Trophoblast cell (in vitro differentiated cells and primary cell): ENCODE measurements at regions not wholly inside any gene's neighbourhood (a gene's known extent, or its start where the extent isn't known, plus 50 kb on each side); places are given as distances from the start of the nearest gene placed in this dataset.

Experiments
- DNase-seq, 2 donors: peaks; one replicate each; pipeline ENCODE4 v3.0.0-alpha.2; 2016
- H2AFZ ChIP-seq: 2 replicates; pipeline ENCODE4 v1.6.1; 2013; ENCODE audit warnings: low read length, moderate library complexity, mild to moderate bottlenecking; ENCODE audit not compliant: insufficient read depth, poor library complexity
- H2AK5ac ChIP-seq: 2 replicates; pipeline ENCODE4 v1.6.1; 2013; ENCODE audit warnings: mild to moderate bottlenecking, low read length
- H2BK120ac ChIP-seq: 2 replicates; pipeline ENCODE4 v1.6.1; 2013; ENCODE audit warnings: low read length, mild to moderate bottlenecking, moderate library complexity; ENCODE audit not compliant: insufficient read depth, poor library complexity
- H2BK12ac ChIP-seq: 2 replicates; pipeline ENCODE4 v1.6.1; 2013; ENCODE audit warnings: mild to moderate bottlenecking, low read length, moderate library complexity
- H2BK5ac ChIP-seq: 2 replicates; pipeline ENCODE4 v1.6.1; 2013; ENCODE audit warnings: low read length, low read depth, moderate library complexity, mild to moderate bottlenecking; ENCODE audit not compliant: poor library complexity
- H3K14ac ChIP-seq: 2 replicates; pipeline ENCODE4 v1.6.1; 2013; ENCODE audit warnings: mild to moderate bottlenecking, low read length
- H3K18ac ChIP-seq: 2 replicates; pipeline ENCODE4 v1.6.1; 2013; ENCODE audit warnings: mild to moderate bottlenecking, low read length
- H3K23ac ChIP-seq: 2 replicates; pipeline ENCODE4 v1.6.1; 2013; ENCODE audit warnings: low read length
- H3K27ac ChIP-seq: 2 replicates; pipeline ENCODE4 v1.5.1; 2013; ENCODE audit warnings: low read depth, mild to moderate bottlenecking, inconsistent platforms, low read length, moderate library complexity
- H3K27me3 ChIP-seq: 2 replicates; pipeline ENCODE4 v1.6.1; 2013; ENCODE audit warnings: inconsistent platforms, mild to moderate bottlenecking, low read length, moderate library complexity; ENCODE audit not compliant: insufficient read depth
- H3K36me3 ChIP-seq, 2 experiments: 1 replicate in 1 of 2; 2 replicates in 1 of 2; pipeline ENCODE4 v1.6.1; 2013; ENCODE audit warnings: low read length in 2 of 2, mild to moderate bottlenecking in 2 of 2, moderate library complexity in 1 of 2; ENCODE audit not compliant: insufficient read depth in 2 of 2, control insufficient read depth in 1 of 2
- H3K4ac ChIP-seq: 2 replicates; pipeline ENCODE4 v1.6.1; 2013; ENCODE audit warnings: low read depth, mild to moderate bottlenecking, low read length, moderate library complexity
- H3K4me1 ChIP-seq, 2 experiments: 1 replicate in 1 of 2; 2 replicates in 1 of 2; pipeline ENCODE4 v1.6.1; 2013; ENCODE audit warnings: low read length in 2 of 2, mild to moderate bottlenecking in 2 of 2, moderate library complexity in 1 of 2; ENCODE audit not compliant: insufficient read depth in 2 of 2, control insufficient read depth in 1 of 2
- H3K4me2 ChIP-seq: 2 replicates; pipeline ENCODE4 v1.6.1; 2013; ENCODE audit warnings: inconsistent platforms, mild to moderate bottlenecking, low read length, moderate library complexity
- H3K4me3 ChIP-seq: 2 replicates; pipeline ENCODE4 v1.5.1; 2013; ENCODE audit warnings: mild to moderate bottlenecking, low read depth, low read length, inconsistent platforms
- H3K79me1 ChIP-seq: one replicate; pipeline ENCODE4 v1.6.1; 2013; ENCODE audit warnings: low read length
- H3K79me2 ChIP-seq: 2 replicates; pipeline ENCODE4 v1.6.1; 2013; ENCODE audit warnings: low read length, mild to moderate bottlenecking; ENCODE audit not compliant: control insufficient read depth, insufficient read depth, poor library complexity
- H3K9ac ChIP-seq: 2 replicates; pipeline ENCODE4 v1.6.1; 2013; ENCODE audit warnings: mild to moderate bottlenecking, low read length
- H3K9me3 ChIP-seq: 2 replicates; pipeline ENCODE4 v1.6.1; 2013; ENCODE audit warnings: low read depth, mild to moderate bottlenecking, control low read depth, inconsistent platforms, low read length; ENCODE audit not compliant: insufficient read depth
- H4K12ac ChIP-seq: 2 replicates; pipeline ENCODE4 v1.6.1; 2013; ENCODE audit warnings: low read depth, mild to moderate bottlenecking, low read length, moderate library complexity
- H4K8ac ChIP-seq: 2 replicates; pipeline ENCODE4 v1.6.1; 2013; ENCODE audit warnings: low read depth, mild to moderate bottlenecking, low read length, moderate library complexity
- H4K91ac ChIP-seq: one replicate; pipeline ENCODE4 v1.6.1; 2013; ENCODE audit warnings: low read depth, mild to moderate bottlenecking, low read length, moderate library complexity
- WGBS: extraction: QIAGEN DNeasy Blood & Tissue Kit; methylation state at CpG from one replicate; pipeline ENCODE4 v1.1.7; 2013; ENCODE audit warnings: missing lambda C conversion rate; ENCODE audit not compliant: insufficient read length, insufficient coverage; ENCODE audit errors: extremely low coverage; 5-methylcytosine and 5-hydroxymethylcytosine counted together

- H3K4me3 ChIP-seq = no peak overlapping the region
- H2BK120ac ChIP-seq = no peak overlapping the region
- H3K4ac ChIP-seq = no peak overlapping the region
- WGBS = no CpG with 5 or more reads among the region's 5 CpGs
- no peak overlapping the region for H3K18ac ChIP-seq
- H2BK12ac ChIP-seq = no peak overlapping the region
- no peak overlapping the region for H3K14ac ChIP-seq
- no peaks in the 10 kb centered on the region for H3K79me1 ChIP-seq
- no peak overlapping the region for H4K8ac ChIP-seq
- no peak overlapping the region for H2AFZ ChIP-seq
- no peak overlapping the region for H4K91ac ChIP-seq
- no peaks in the 10 kb centered on the region for H3K9me3 ChIP-seq
- no peak overlapping the region for H3K27ac ChIP-seq
- no peak for DNase-seq
- no peak overlapping the region for H4K12ac ChIP-seq
- H3K79me2 ChIP-seq = no peaks in the 10 kb centered on the region
- no peak overlapping the region for H3K23ac ChIP-seq
- no peaks in the 10 kb centered on the region for H3K36me3 ChIP-seq
- no peaks in the 10 kb centered on the region for H3K4me1 ChIP-seq
- H2BK5ac ChIP-seq = no peak overlapping the region
- H2AK5ac ChIP-seq = no peak overlapping the region
- H3K4me2 ChIP-seq = no peak overlapping the region
- H3K27me3 ChIP-seq = no peaks in the 10 kb centered on the region
- no peak overlapping the region for H3K9ac ChIP-seq
These were observed 118.8 kb upstream of the CDH19 start for GRCh38 chr18:66722671-66723070.

GRCh38 chr18:66708646-66709045, 104.8 kb upstream of the CDH19 start:
- Histone ChIP-seq H2AFZ (no peak overlapping the region), H3K79me2 (no peaks in the 10 kb centered on the region), H3K4ac (no peak overlapping the region), H3K23ac (no peak overlapping the region), H3K36me3 (no peaks in the 10 kb centered on the region), H3K79me1 (no peaks in the 10 kb centered on the region), H3K9ac (no peak overlapping the region), H2BK120ac (no peak overlapping the region), H3K18ac (no peak overlapping the region), H4K91ac (no peak overlapping the region), H3K9me3 (no peaks in the 10 kb centered on the region), H3K4me2 (no peak overlapping the region), H3K4me1 (no peaks in the 10 kb centered on the region), H3K27ac (no peak overlapping the region), H4K8ac (no peak overlapping the region), H2BK5ac (no peak overlapping the region), H2AK5ac (no peak overlapping the region), H3K4me3 (no peak overlapping the region), H4K12ac (no peak overlapping the region), H2BK12ac (no peak overlapping the region), H3K27me3 (no peaks in the 10 kb centered on the region), H3K14ac (no peak overlapping the region)
- WGBS = no CpG with 5 or more reads among the region's 1 CpG
- no peak for DNase-seq

- H3K27me3 ChIP-seq = no peaks in the 10 kb centered on the region
- H3K36me3 ChIP-seq = no peaks in the 10 kb centered on the region
- H3K23ac ChIP-seq = no peak overlapping the region
- H4K8ac ChIP-seq = no peak overlapping the region
- H3K9me3 ChIP-seq = no peaks in the 10 kb centered on the region
- H2BK120ac ChIP-seq = no peak overlapping the region
- H3K27ac ChIP-seq = no peak overlapping the region
- no peak overlapping the region for H4K12ac ChIP-seq
- H3K79me1 ChIP-seq = no peaks in the 10 kb centered on the region
- no peak overlapping the region for H3K4me3 ChIP-seq
- no peaks in the 10 kb centered on the region for H3K4me1 ChIP-seq
- H2BK5ac ChIP-seq = no peak overlapping the region
- WGBS = no CpG with 5 or more reads among the region's 5 CpGs
- no peak overlapping the region for H3K4ac ChIP-seq
- no peak overlapping the region for H3K14ac ChIP-seq
- no peak for DNase-seq
- no peak overlapping the region for H2BK12ac ChIP-seq
- H3K18ac ChIP-seq = no peak overlapping the region
- H3K79me2 ChIP-seq = no peaks in the 10 kb centered on the region
- H4K91ac ChIP-seq = no peak overlapping the region
- no peak overlapping the region for H3K4me2 ChIP-seq
- no peak overlapping the region for H3K9ac ChIP-seq
- H2AK5ac ChIP-seq = no peak overlapping the region
- H2AFZ ChIP-seq = no peak overlapping the region
These were observed 103.6 kb upstream of the CDH19 start for GRCh38 chr18:66707473-66707872.

DNA sequence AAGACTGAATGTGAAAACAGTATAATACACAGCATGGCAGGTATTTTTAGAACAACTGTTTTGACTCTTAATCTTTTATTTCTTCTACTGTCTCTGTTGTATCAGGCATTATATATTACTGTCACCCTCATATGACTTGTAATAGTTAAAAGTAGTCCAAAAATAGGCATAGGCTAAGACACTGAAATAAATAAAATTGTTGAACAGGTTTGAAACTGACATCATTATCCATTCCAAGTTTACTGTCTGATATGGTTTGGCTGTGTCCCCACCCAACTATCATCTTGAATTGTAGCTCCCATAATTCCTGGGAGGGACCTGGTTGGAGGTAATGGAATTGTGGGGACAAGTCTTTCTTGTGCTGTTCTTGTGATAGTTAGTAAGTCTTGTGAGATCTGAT, 91.4 kb upstream of the CDH19 start:
- no peak overlapping the region for H4K12ac ChIP-seq
- H2BK5ac ChIP-seq = no peak overlapping the region
- H3K23ac ChIP-seq = no peak overlapping the region
- no peak overlapping the region for H3K27ac ChIP-seq
- no peak overlapping the region for H2AK5ac ChIP-seq
- no peaks in the 10 kb centered on the region for H3K79me1 ChIP-seq
- no peaks in the 10 kb centered on the region for H3K36me3 ChIP-seq
- H4K8ac ChIP-seq = no peak overlapping the region
- H2AFZ ChIP-seq = no peak overlapping the region
- H3K4me1 ChIP-seq = no peaks in the 10 kb centered on the region
- H2BK12ac ChIP-seq = no peak overlapping the region
- H3K79me2 ChIP-seq = no peaks in the 10 kb centered on the region
- no peaks in the 10 kb centered on the region for H3K9me3 ChIP-seq
- H3K9ac ChIP-seq = no peak overlapping the region
- H3K18ac ChIP-seq = no peak overlapping the region
- no peak overlapping the region for H3K14ac ChIP-seq
- H3K4ac ChIP-seq = no peak overlapping the region
- H3K4me3 ChIP-seq = no peak overlapping the region
- no peak for DNase-seq
- no peak overlapping the region for H4K91ac ChIP-seq
- no peak overlapping the region for H3K4me2 ChIP-seq
- H2BK120ac ChIP-seq = no peak overlapping the region
- no peaks in the 10 kb centered on the region for H3K27me3 ChIP-seq

DNA sequence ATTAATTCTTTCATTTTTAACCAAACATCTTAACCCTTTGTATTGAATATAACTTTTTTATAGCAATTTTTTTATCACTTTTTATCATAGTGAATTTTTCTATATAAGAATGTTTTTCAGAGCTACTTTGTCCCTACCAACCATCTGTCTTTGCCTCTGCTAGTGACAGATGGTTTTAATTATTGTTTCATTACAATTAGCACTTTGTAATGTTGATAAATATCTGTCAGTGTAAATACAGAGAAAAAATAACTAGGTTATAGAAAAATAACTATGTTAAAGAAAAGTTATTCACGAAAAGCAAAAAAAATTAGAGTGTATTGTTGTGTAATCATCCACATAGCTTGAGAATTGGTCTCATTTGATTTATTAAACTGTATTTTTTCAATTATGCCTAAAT, 91.0 kb upstream of the CDH19 start:
- no peak overlapping the region for H4K91ac ChIP-seq
- no peak overlapping the region for H2AFZ ChIP-seq
- no peak overlapping the region for H2BK5ac ChIP-seq
- no peak overlapping the region for H3K27ac ChIP-seq
- DNase-seq = no peak
- H3K79me1 ChIP-seq = no peaks in the 10 kb centered on the region
- H3K27me3 ChIP-seq = no peaks in the 10 kb centered on the region
- H3K36me3 ChIP-seq = no peaks in the 10 kb centered on the region
- H3K14ac ChIP-seq = no peak overlapping the region
- no peak overlapping the region for H3K4me2 ChIP-seq
- no CpG with 5 or more reads among the region's 1 CpG for WGBS
- no peak overlapping the region for H2AK5ac ChIP-seq
- no peak overlapping the region for H3K9ac ChIP-seq
- no peaks in the 10 kb centered on the region for H3K79me2 ChIP-seq
- no peaks in the 10 kb centered on the region for H3K4me1 ChIP-seq
- no peak overlapping the region for H4K8ac ChIP-seq
- no peak overlapping the region for H3K4ac ChIP-seq
- no peak overlapping the region for H2BK120ac ChIP-seq
- no peak overlapping the region for H3K18ac ChIP-seq
- H4K12ac ChIP-seq = no peak overlapping the region
- H3K9me3 ChIP-seq = no peaks in the 10 kb centered on the region
- no peak overlapping the region for H3K23ac ChIP-seq
- no peak overlapping the region for H3K4me3 ChIP-seq
- H2BK12ac ChIP-seq = no peak overlapping the region
